Osteoblast (primary cell): ENCODE measurements at regions not wholly inside any gene's neighbourhood (a gene's known extent, or its start where the extent isn't known, plus 50 kb on each side); places are given as distances from the start of the nearest gene placed in this dataset.
"Not testable (repeated sequence)": the region's sequence is repeated elsewhere in the genome, so short reads cannot be mapped to it uniquely, and the experiment has no call there.

Source experiments
- DNase-seq: peaks from one replicate; pipeline ENCODE4 v3.0.0; 2011; ENCODE audit warnings: low spot score, mixed read lengths; ENCODE audit not compliant: insufficient read length; ENCODE audit errors: missing footprints
- H2AFZ ChIP-seq: 2 replicates; pipeline ENCODE4 v1.6.0; 2011; ENCODE audit warnings: mild to moderate bottlenecking, low read length
- H3K27ac ChIP-seq: 2 replicates; pipeline ENCODE4 v1.5.1; 2011; ENCODE audit warnings: mild to moderate bottlenecking, low read depth, low read length, moderate library complexity
- H3K27me3 ChIP-seq: 2 replicates; pipeline ENCODE4 v1.6.0; 2012; ENCODE audit warnings: mild to moderate bottlenecking, control low read depth, inconsistent platforms, low read length, moderate library complexity; ENCODE audit not compliant: insufficient read depth
- H3K36me3 ChIP-seq: 2 replicates; pipeline ENCODE4 v1.5.1; 2011; ENCODE audit warnings: mild to moderate bottlenecking, low read length, control low read depth, moderate library complexity; ENCODE audit not compliant: insufficient read depth
- H3K4me1 ChIP-seq: 2 replicates; pipeline ENCODE4 v1.5.1; 2011; ENCODE audit warnings: mild to moderate bottlenecking, low read length, control low read depth, moderate library complexity; ENCODE audit not compliant: insufficient read depth
- H3K4me2 ChIP-seq: 2 replicates; pipeline ENCODE4 v1.6.0; 2011; ENCODE audit warnings: mild to moderate bottlenecking, low read length; ENCODE audit not compliant: insufficient read depth
- H3K4me3 ChIP-seq: fragments of 200-600 bp; sonication (generic); 3 replicates; pipeline ENCODE4 v1.5.1; 2012; ENCODE audit warnings: mild to moderate bottlenecking, low read length, inconsistent platforms; ENCODE audit not compliant: insufficient read depth
- H3K79me2 ChIP-seq: 2 replicates; pipeline ENCODE4 v1.6.0; 2012; ENCODE audit warnings: mild to moderate bottlenecking, low read length, control low read depth, inconsistent platforms; ENCODE audit not compliant: insufficient read depth
- H3K9me3 ChIP-seq: 2 replicates; pipeline ENCODE4 v1.5.1; 2011; ENCODE audit warnings: low read depth, low read length, control low read depth
- H4K20me1 ChIP-seq: 2 replicates; pipeline ENCODE4 v1.6.0; 2012; ENCODE audit warnings: mild to moderate bottlenecking, low read length, control low read depth; ENCODE audit not compliant: insufficient read depth
- TF ChIP-seq, protein P1 (sequence below): IDR thresholded peaks from 2 replicates; pipeline ENCODE4 v1.5.1; 2011; ENCODE audit warnings: mild to moderate bottlenecking, low read depth, low read length, moderate library complexity; ENCODE audit errors: extremely low read depth

DNA sequence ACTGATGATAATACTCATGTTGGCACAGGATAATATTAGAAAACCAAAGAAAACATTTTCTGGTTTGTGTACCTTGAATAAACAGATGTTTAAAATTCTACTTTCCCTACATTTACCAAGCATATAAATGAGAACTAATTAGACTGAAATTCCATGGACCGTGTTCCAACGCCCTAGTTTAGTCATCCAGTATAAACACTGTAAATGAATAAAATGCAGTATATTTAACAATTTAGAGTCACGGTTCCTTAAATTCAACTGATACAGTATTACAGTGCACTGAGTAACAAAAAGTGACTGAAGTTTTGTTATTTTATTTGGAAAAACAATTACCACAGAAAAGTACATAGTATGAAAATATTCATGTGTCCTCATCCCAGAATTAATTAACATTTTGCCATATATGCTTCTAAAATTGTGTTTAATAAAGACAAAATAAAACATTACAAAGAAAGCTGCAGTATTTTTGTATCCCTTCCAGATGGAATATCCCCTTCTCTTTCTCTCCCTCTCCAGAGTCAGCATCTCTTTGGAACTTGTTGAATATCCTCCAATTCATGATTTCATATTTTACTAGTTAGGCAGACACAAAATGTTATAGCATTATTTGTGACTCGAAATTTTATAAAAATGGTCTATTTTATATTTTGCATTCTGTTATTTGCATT, 112.5 kb downstream of the HMHB1 start:
- Histone ChIP-seq H4K20me1 (no peaks in the 10 kb centered on the region), H3K9me3 (no peaks in the 10 kb centered on the region), H3K79me2 (no peaks in the 10 kb centered on the region), H3K27ac (peak overlapping the region; percentile 92), H3K4me1 (peaks cover 43% of the 10 kb centered on the region), H3K4me2 (peak overlapping the region; percentile 61), H3K4me3 (no peak overlapping the region), H3K27me3 (no peaks in the 10 kb centered on the region), H2AFZ (no peak overlapping the region), H3K36me3 (no peaks in the 10 kb centered on the region)
- TF ChIP-seq, protein P1, sequence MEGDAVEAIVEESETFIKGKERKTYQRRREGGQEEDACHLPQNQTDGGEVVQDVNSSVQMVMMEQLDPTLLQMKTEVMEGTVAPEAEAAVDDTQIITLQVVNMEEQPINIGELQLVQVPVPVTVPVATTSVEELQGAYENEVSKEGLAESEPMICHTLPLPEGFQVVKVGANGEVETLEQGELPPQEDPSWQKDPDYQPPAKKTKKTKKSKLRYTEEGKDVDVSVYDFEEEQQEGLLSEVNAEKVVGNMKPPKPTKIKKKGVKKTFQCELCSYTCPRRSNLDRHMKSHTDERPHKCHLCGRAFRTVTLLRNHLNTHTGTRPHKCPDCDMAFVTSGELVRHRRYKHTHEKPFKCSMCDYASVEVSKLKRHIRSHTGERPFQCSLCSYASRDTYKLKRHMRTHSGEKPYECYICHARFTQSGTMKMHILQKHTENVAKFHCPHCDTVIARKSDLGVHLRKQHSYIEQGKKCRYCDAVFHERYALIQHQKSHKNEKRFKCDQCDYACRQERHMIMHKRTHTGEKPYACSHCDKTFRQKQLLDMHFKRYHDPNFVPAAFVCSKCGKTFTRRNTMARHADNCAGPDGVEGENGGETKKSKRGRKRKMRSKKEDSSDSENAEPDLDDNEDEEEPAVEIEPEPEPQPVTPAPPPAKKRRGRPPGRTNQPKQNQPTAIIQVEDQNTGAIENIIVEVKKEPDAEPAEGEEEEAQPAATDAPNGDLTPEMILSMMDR: no peak
- DNase-seq: no peak

DNA sequence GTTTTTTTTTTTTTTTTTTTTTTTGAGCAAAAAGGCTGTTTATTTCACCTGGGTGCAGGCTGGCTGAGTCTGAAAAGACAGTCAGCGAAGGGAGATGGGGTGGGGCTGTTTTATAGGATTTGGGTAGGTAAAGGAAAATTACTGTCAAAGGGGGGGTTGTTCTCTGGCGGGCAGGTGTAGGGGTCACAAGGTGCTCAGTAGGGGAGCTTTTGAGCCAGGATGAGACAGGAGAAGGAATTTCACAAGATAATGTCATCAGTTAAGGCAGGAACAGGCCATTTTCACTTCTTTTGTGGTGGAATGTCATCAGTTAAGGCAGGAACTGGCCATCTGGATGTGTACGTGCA, 113.0 kb downstream of the HMHB1 start:
- H4K20me1 ChIP-seq, H3K79me2 ChIP-seq, H3K36me3 ChIP-seq, H2AFZ ChIP-seq, H3K9me3 ChIP-seq, DNase-seq, H3K27ac ChIP-seq, H3K4me3 ChIP-seq, H3K4me2 ChIP-seq, H3K27me3 ChIP-seq: not testable (repeated sequence)
- H3K4me1 ChIP-seq: peaks cover 43% of the 10 kb centered on the region

DNA sequence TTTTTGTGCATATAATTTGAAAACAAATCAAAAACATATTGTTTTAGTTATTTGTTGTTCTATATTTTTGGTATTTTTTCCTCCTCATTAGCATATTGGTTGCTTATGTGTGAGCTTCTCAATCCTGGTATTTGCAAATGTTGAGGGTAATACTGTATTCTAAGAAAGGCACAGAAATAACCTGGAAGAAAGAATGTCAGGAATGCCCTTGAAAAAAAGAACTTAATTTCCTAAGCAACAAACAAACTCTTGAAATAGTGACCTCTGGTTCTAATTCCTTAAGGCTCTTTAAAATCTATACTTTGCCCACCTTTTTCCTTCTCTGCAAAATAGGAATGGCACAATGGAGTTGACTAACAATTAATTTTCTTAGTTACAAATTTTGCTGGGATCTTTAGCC, 117.5 kb downstream of the HMHB1 start:
- Histone ChIP-seq H3K79me2 (no peaks in the 10 kb centered on the region), H3K4me1 (peaks cover 4% of the 10 kb centered on the region), H2AFZ (no peak overlapping the region), H3K9me3 (peaks cover 1% of the 10 kb centered on the region), H4K20me1 (no peaks in the 10 kb centered on the region), H3K4me3 (no peak overlapping the region), H3K27me3 (no peaks in the 10 kb centered on the region), H3K36me3 (no peaks in the 10 kb centered on the region), H3K27ac (no peak overlapping the region), H3K4me2 (no peak overlapping the region)
- DNase-seq: no peak
- TF ChIP-seq, protein P1: no peak

DNA sequence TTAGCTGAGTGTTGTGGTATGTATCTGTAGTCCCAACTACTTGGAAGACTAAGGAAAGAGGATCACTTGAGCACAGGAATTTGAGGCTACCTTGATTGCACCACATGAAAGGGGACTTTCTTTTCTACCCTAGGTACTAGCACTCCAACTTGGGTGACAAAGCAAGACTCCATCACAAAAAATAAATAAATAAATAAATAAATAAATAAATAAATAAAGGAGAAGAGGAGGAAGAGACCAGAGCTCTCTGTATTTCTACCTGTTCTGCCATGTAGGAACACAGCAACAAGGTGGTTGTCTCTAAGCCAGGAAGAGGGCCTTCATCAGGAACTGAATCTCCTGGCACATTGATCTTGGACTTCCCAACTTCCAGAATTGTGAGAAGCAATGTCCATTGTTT, 118.6 kb downstream of the HMHB1 start:
- no peaks in the 10 kb centered on the region for H3K36me3 ChIP-seq
- H4K20me1 ChIP-seq: no peaks in the 10 kb centered on the region
- H3K4me1 ChIP-seq: no peaks in the 10 kb centered on the region
- no peak overlapping the region for H3K4me2 ChIP-seq
- peaks cover 2% of the 10 kb centered on the region for H3K9me3 ChIP-seq
- no peak overlapping the region for H2AFZ ChIP-seq
- H3K27me3 ChIP-seq: no peaks in the 10 kb centered on the region
- TF ChIP-seq, protein P1: no peak
- no peak overlapping the region for H3K27ac ChIP-seq
- H3K79me2 ChIP-seq: no peaks in the 10 kb centered on the region
- H3K4me3 ChIP-seq: no peak overlapping the region
- DNase-seq: no peak
